Type B pancreatic cell (in vitro differentiated cells): ENCODE measurements at regions not wholly inside any gene's neighbourhood (a gene's known extent, or its start where the extent isn't known, plus 50 kb on each side); places are given as distances from the start of the nearest gene placed in this dataset.
"Not testable (repeated sequence)": the region's sequence is repeated elsewhere in the genome, so short reads cannot be mapped to it uniquely, and the experiment has no call there.

Experiments used
- DNase-seq: peaks from one replicate; pipeline ENCODE4 v3.0.0; 2021; ENCODE audit warnings: mixed read lengths; ENCODE audit not compliant: unreplicated experiment; ENCODE audit errors: extremely low spot score
- H3K27ac Mint-ChIP-seq: 2 replicates; pipeline ENCODE4 v1.8.0; 2021; ENCODE audit warnings: mild to moderate bottlenecking, mixed read lengths
- H3K27me3 Mint-ChIP-seq: 2 replicates; pipeline ENCODE4 v1.8.0; 2021; ENCODE audit warnings: mixed read lengths
- H3K36me3 Mint-ChIP-seq: 2 replicates; pipeline ENCODE4 v1.8.0; 2021; ENCODE audit warnings: mixed read lengths
- H3K4me1 Mint-ChIP-seq: one replicate; pipeline ENCODE4 v1.8.0; 2021; ENCODE audit warnings: mixed read lengths; ENCODE audit not compliant: unreplicated experiment
- H3K4me3 Mint-ChIP-seq: 2 replicates; pipeline ENCODE4 v1.8.0; 2021; ENCODE audit warnings: mild to moderate bottlenecking, mixed read lengths
- H3K9me3 Mint-ChIP-seq: 2 replicates; pipeline ENCODE4 v1.8.0; 2021; ENCODE audit warnings: mixed read lengths
- CTCF ChIP-seq: fragments of 200-600 bp; sonication (generic); conservative IDR thresholded peaks from 2 replicates; pipeline ENCODE4 v1.5.0; 2021; ENCODE audit warnings: antibody characterized with exemption, mild to moderate bottlenecking

GRCh38 chr2:158882297-158882696, 86.1 kb upstream of the TANC1 start:
- H3K4me3 Mint-ChIP-seq: no peak overlapping the region
- H3K36me3 Mint-ChIP-seq: no peaks in the 10 kb centered on the region
- no peak for TF ChIP-seq CTCF
- no peak for DNase-seq
- no peaks in the 10 kb centered on the region for H3K9me3 Mint-ChIP-seq
- H3K4me1 Mint-ChIP-seq: peaks cover 8% of the 10 kb centered on the region
- H3K27me3 Mint-ChIP-seq: no peaks in the 10 kb centered on the region
- H3K27ac Mint-ChIP-seq: no peak overlapping the region

GRCh38 chr2:158884552-158884951, 83.9 kb upstream of the TANC1 start:
- H3K36me3 Mint-ChIP-seq, H3K4me1 Mint-ChIP-seq, H3K27me3 Mint-ChIP-seq, H3K9me3 Mint-ChIP-seq, DNase-seq: not testable (repeated sequence)
- peak overlapping the region; percentile 95 for H3K27ac Mint-ChIP-seq
- H3K4me3 Mint-ChIP-seq: peak overlapping the region; percentile 12

GRCh38 chr2:158885018-158885678, 83.3 kb upstream of the TANC1 start:
- H3K4me3 Mint-ChIP-seq: peak overlapping the region; percentile 64
- not testable (repeated sequence) for H3K36me3 Mint-ChIP-seq, H3K4me1 Mint-ChIP-seq, H3K9me3 Mint-ChIP-seq, H3K27me3 Mint-ChIP-seq, DNase-seq
- peak overlapping the region; percentile 95 for H3K27ac Mint-ChIP-seq

GRCh38 chr2:158885679-158886050, 82.8 kb upstream of the TANC1 start:
- H3K9me3 Mint-ChIP-seq, DNase-seq, H3K36me3 Mint-ChIP-seq, H3K4me1 Mint-ChIP-seq, H3K27me3 Mint-ChIP-seq: not testable (repeated sequence)
- peak overlapping the region; percentile 64 for H3K4me3 Mint-ChIP-seq
- peak overlapping the region; percentile 95 for H3K27ac Mint-ChIP-seq

- H3K9me3 Mint-ChIP-seq: peaks cover 8% of the 10 kb centered on the region
- no peak overlapping the region for H3K27ac Mint-ChIP-seq
- H3K4me1 Mint-ChIP-seq: peaks cover 26% of the 10 kb centered on the region
- H3K27me3 Mint-ChIP-seq: no peaks in the 10 kb centered on the region
- H3K4me3 Mint-ChIP-seq: no peak overlapping the region
- TF ChIP-seq CTCF: no peak
- DNase-seq: no peak
- no peaks in the 10 kb centered on the region for H3K36me3 Mint-ChIP-seq
Measured at GRCh38 chr2:158889135-158889853, 79.1 kb upstream of the TANC1 start.

GRCh38 chr2:158890296-158890905, 78.0 kb upstream of the TANC1 start:
- Mint-ChIP-seq H3K4me3 (peak overlapping the region; percentile 48), H3K36me3 (no peaks in the 10 kb centered on the region)

More at GRCh38 chr2:158890296-158890905, 78.0 kb upstream of the TANC1 start:
- DNase-seq: no peak
- peaks cover 27% of the 10 kb centered on the region for H3K4me1 Mint-ChIP-seq
- H3K9me3 Mint-ChIP-seq: peaks cover 8% of the 10 kb centered on the region
- no peaks in the 10 kb centered on the region for H3K27me3 Mint-ChIP-seq
- TF ChIP-seq CTCF: no peak
- peak overlapping the region; percentile 89 for H3K27ac Mint-ChIP-seq
